ENCODE measurements at regions not wholly inside any gene's neighbourhood (a gene's known extent, or its start where the extent isn't known, plus 50 kb on each side); places are given as distances from the start of the nearest gene placed in this dataset.

DNA sequence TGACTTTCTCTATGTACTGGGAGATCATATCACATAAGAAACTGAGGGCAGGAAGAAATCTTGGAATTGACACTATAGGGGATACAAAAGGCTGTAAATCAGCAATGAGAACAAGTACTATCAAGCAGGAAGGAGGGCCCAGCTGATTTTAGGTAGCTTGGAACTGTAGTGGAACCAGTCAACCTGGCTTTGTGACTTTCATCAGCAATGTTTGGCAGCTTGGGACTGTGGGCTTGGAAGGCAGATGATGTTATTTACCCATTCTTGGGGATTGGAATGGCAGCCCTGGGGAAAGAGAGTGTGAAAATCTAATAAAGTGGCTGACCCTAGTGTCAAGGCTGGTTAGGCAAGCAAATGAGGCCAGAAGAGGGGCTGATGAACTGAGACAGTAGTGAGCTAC is 1073.3 kb downstream of the ADGRL2 start:
- no peak for TF ChIP-seq POLR2A (IDR thresholded peaks at IDR 0.05)
- no peak for TF ChIP-seq POLR2AphosphoS5 (IDR thresholded peaks at IDR 0.05)
- TF ChIP-seq EP300 (IDR thresholded peaks at IDR 0.05): no peak
- TF ChIP-seq, protein P1, sequence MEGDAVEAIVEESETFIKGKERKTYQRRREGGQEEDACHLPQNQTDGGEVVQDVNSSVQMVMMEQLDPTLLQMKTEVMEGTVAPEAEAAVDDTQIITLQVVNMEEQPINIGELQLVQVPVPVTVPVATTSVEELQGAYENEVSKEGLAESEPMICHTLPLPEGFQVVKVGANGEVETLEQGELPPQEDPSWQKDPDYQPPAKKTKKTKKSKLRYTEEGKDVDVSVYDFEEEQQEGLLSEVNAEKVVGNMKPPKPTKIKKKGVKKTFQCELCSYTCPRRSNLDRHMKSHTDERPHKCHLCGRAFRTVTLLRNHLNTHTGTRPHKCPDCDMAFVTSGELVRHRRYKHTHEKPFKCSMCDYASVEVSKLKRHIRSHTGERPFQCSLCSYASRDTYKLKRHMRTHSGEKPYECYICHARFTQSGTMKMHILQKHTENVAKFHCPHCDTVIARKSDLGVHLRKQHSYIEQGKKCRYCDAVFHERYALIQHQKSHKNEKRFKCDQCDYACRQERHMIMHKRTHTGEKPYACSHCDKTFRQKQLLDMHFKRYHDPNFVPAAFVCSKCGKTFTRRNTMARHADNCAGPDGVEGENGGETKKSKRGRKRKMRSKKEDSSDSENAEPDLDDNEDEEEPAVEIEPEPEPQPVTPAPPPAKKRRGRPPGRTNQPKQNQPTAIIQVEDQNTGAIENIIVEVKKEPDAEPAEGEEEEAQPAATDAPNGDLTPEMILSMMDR (IDR thresholded peaks at IDR 0.05): no peak
- H3K9me3 ChIP-seq: no peaks in the 10 kb centered on the region
- H3K4me3 ChIP-seq: no peak overlapping the region
- no peak overlapping the region for H3K27ac ChIP-seq
- H3K36me3 ChIP-seq: no peaks in the 10 kb centered on the region
- H3K27me3 ChIP-seq: no peaks in the 10 kb centered on the region
- ATAC-seq (ENCODE audit: low FRiP score in 2 of 2) (no peak), DNase-seq (no peak)
- H3K4me1 ChIP-seq: no peaks in the 10 kb centered on the region

DNA sequence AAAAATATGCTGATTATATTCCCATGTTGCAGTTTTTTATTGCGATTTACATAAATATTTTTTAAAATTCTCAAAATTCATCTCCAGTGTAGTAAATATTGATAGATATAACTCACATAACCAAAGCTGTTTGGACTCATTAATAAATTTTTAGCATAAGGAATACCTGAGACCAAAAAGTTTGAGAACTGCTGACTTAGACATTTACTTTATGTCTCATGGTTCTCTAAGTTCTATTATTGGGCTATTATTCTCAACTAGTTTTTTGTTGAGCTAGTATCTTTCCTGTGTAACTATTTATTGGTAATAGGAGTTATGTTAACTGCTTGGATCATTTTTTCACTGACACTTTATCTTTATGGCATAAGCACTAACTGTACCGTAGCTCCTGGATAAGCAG is 1069.6 kb downstream of the ADGRL2 start:
- no peaks in the 10 kb centered on the region for H3K9me3 ChIP-seq
- no peak overlapping the region for H3K4me3 ChIP-seq
- no peak for DNase-seq
- ATAC-seq (ENCODE audit: low FRiP score in 2 of 2): no peak
- no peaks in the 10 kb centered on the region for H3K36me3 ChIP-seq
- peaks cover 0 to 4% (median 0%) of the 10 kb centered on the region in 4 donors for H3K4me1 ChIP-seq
- WGBS, 2 donors: 93 to 94% methylated on average over 2 of the region's 2 CpGs
- H3K27ac ChIP-seq: no peak overlapping the region
- TF ChIP-seq, protein P1 (IDR thresholded peaks at IDR 0.05): no peak
- no peak for TF ChIP-seq POLR2AphosphoS5 (IDR thresholded peaks at IDR 0.05)
- no peak for TF ChIP-seq POLR2A (IDR thresholded peaks at IDR 0.05)
- no peaks in the 10 kb centered on the region for H3K27me3 ChIP-seq

DNA sequence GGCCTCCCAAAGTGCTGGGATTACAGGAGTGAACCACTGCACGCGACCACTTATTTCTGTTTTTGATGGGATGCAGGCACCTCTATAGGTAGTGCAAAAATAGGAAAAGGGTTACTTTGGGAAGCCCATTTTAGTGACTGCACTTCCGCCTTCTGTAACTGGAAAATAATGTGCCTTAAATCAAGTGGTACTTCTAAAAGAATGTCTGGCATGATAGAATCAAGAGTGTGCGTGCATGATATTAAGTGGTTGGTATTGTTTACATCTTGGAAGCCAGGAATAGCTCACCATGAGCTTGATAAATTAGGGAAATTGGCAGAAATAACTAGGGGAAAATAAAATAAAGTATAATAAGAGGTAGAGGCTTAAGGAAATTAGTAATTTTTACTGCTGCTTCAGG is 1067.0 kb downstream of the ADGRL2 start:
- no peak overlapping the region for H3K27ac ChIP-seq
- ATAC-seq (ENCODE audit: low FRiP score in 2 of 2): peak in 1 of 2 donors; percentile 62
- no peaks in the 10 kb centered on the region for H3K27me3 ChIP-seq

DNA sequence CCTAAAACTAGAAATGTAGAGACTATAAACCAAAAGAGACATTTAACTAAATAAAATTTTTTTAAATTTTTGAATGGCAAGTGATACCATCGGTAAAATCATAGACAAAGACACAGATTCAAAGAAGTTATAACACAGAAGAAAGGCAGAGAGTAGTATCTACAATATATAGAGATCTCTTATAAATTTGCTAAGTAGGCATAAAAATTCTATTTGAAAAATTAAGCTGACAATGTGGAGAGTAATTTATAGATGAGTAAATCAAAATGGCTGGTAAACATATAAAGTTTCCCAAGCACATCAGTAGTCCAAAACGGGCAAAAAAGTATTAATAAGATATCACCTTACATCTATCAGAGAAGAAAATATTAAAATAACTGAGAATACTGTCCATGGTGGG is 1061.0 kb downstream of the ADGRL2 start:
- Histone ChIP-seq H3K4me3 (no peak overlapping the region), H3K27me3 (no peaks in the 10 kb centered on the region), H3K36me3 (no peaks in the 10 kb centered on the region), H3K4me1 (no peaks in the 10 kb centered on the region), H3K27ac (no peak overlapping the region), H3K9me3 (no peaks in the 10 kb centered on the region)
- ATAC-seq (ENCODE audit: low FRiP score in 2 of 2) (no peak), DNase-seq (no peak)
- TF ChIP-seq EP300 (IDR thresholded peaks at IDR 0.05): no peak
- TF ChIP-seq, protein P1 (IDR thresholded peaks at IDR 0.05): no peak
- WGBS, 2 donors: 88 to 93% methylated on average over 2 of the region's 2 CpGs

More for the DNA sequence above, 1067.0 kb downstream of the ADGRL2 start:
- no peak for DNase-seq
- no peak overlapping the region for H3K4me3 ChIP-seq
- TF ChIP-seq EP300 (IDR thresholded peaks at IDR 0.05): peak in 1 of 4 donors; percentile 74
- TF ChIP-seq, protein P1 (IDR thresholded peaks at IDR 0.05): no peak
- WGBS, 2 donors: 70 to 73% methylated on average over 4 of the region's 4 CpGs
- peaks cover 0 to 4% (median 0%) of the 10 kb centered on the region in 4 donors for H3K4me1 ChIP-seq
- no peaks in the 10 kb centered on the region for H3K9me3 ChIP-seq
- no peaks in the 10 kb centered on the region for H3K36me3 ChIP-seq

DNA sequence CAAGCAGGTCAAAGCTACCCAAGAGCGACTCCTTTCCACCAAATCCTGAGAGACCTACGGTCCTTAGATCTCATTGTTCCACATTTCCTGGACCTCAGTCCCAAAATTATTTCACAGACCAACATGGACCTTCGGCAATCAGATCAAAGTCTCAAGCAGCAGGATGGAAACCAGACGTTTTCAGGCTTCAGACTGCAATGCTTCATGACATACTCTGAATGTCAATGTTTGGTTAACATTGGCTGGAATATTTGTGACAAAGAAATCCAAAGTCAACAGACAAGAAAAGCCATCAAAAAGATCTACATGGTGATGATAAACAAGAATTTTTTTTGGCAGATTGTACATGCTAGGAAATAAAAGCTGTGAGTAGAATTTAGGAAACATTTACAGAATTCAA is 1057.3 kb downstream of the ADGRL2 start:
- H3K27ac ChIP-seq: no peak overlapping the region
- DNase-seq (no peak), ATAC-seq (ENCODE audit: low FRiP score in 2 of 2) (no peak)
- H3K9me3 ChIP-seq: no peaks in the 10 kb centered on the region
- TF ChIP-seq, protein P1 (IDR thresholded peaks at IDR 0.05): no peak
- TF ChIP-seq POLR2AphosphoS5 (IDR thresholded peaks at IDR 0.05): no peak
- no peaks in the 10 kb centered on the region for H3K4me1 ChIP-seq
- WGBS, 2 donors: 62 to 68% methylated on average over 4 of the region's 4 CpGs
- no peaks in the 10 kb centered on the region for H3K27me3 ChIP-seq
- H3K36me3 ChIP-seq: no peaks in the 10 kb centered on the region
- no peak overlapping the region for H3K4me3 ChIP-seq

All from upper lobe of left lung (tissue), 6 donors.